CD8-positive, alpha-beta memory T cell (primary cell): ENCODE measurements at regions not wholly inside any gene's neighbourhood (a gene's known extent, or its start where the extent isn't known, plus 50 kb on each side); places are given as distances from the start of the nearest gene placed in this dataset.

Experiments used
- CTCF ChIA-PET: fragments of 350-600 bp; sonication (Branson Sonifier 250); formaldehyde crosslinking; loops from one replicate; lab custom pipeline; 2021; ENCODE audit warnings: antibody characterized with exemption; lab: Charles Lee
- POLR2A ChIA-PET: fragments of 350-600 bp; sonication (Branson Sonifier 250); formaldehyde crosslinking; loops from one replicate; lab custom pipeline; 2021; ENCODE audit warnings: antibody characterized with exemption; lab: Charles Lee
- DNase-seq, 5 donors: peaks; one replicate each; pipeline versions ENCODE4 v3.0.0 to v3.0.0-alpha.2; 2020 to 2022; ENCODE audit warnings: mixed read lengths in 1 of 5
- H3K27ac ChIP-seq: one replicate; pipeline ENCODE4 v1.7.0; 2013; ENCODE audit warnings: low read depth, mild to moderate bottlenecking, low read length, moderate library complexity
- H3K27me3 ChIP-seq: 2 replicates; pipeline ENCODE4 v1.7.0; 2013; ENCODE audit warnings: low read length, mild to moderate bottlenecking; ENCODE audit not compliant: insufficient read depth, poor library complexity, severe bottlenecking
- H3K36me3 ChIP-seq: 2 replicates; pipeline ENCODE4 v1.7.0; 2013; ENCODE audit warnings: mild to moderate bottlenecking, low read length, moderate library complexity; ENCODE audit not compliant: insufficient read depth
- H3K4me1 ChIP-seq: 2 replicates; pipeline ENCODE4 v1.7.0; 2013; ENCODE audit warnings: mild to moderate bottlenecking, low read length, moderate library complexity; ENCODE audit not compliant: insufficient read depth
- H3K4me3 ChIP-seq: 2 replicates; pipeline ENCODE4 v1.7.0; 2013; ENCODE audit warnings: mild to moderate bottlenecking, low read length
- H3K9me3 ChIP-seq: 2 replicates; pipeline ENCODE4 v1.7.0; 2013; ENCODE audit warnings: mild to moderate bottlenecking, low read length
- H3K27ac Mint-ChIP-seq, 8 donors: one replicate each; pipeline ENCODE4 v1.8.0; 2020 to 2021; ENCODE audit warnings: mixed read lengths in 8 of 8, mild to moderate bottlenecking in 6 of 8, inconsistent platforms in 3 of 8, moderate library complexity in 3 of 8
- H3K27me3 Mint-ChIP-seq, 2 donors: one replicate each; pipeline ENCODE4 v1.8.0; 2020 to 2021; ENCODE audit warnings: mixed read lengths in 2 of 2, mild to moderate bottlenecking in 1 of 2, moderate library complexity in 1 of 2
- H3K36me3 Mint-ChIP-seq, 3 donors: one replicate each; pipeline ENCODE4 v1.8.0; 2020 to 2021; ENCODE audit warnings: mixed read lengths in 3 of 3, inconsistent platforms in 1 of 3, mild to moderate bottlenecking in 1 of 3
- H3K4me1 Mint-ChIP-seq, 3 donors: one replicate each; pipeline ENCODE4 v1.8.0; 2020 to 2021; ENCODE audit warnings: mixed read lengths in 3 of 3, inconsistent platforms in 1 of 3, mild to moderate bottlenecking in 1 of 3
- H3K4me3 Mint-ChIP-seq, 7 donors: one replicate each; pipeline ENCODE4 v1.8.0; 2020 to 2021; ENCODE audit warnings: mixed read lengths in 7 of 7, mild to moderate bottlenecking in 6 of 7, moderate library complexity in 4 of 7, inconsistent platforms in 2 of 7
- H3K9me3 Mint-ChIP-seq, 5 donors: one replicate each; pipeline ENCODE4 v1.8.0; 2020 to 2022; ENCODE audit warnings: mixed read lengths in 5 of 5, mild to moderate bottlenecking in 3 of 5, moderate library complexity in 2 of 5, inconsistent platforms in 1 of 5

GRCh38 chr2:155965415-155966063 lies 367.0 kb downstream of the NR4A2 start:
- H3K4me3 ChIP-seq, result no peak overlapping the region
- no peak overlapping the region for H3K27ac Mint-ChIP-seq
- no peaks in the 10 kb centered on the region for H3K4me1 Mint-ChIP-seq
- H3K27ac ChIP-seq, result no peak overlapping the region
- H3K9me3 Mint-ChIP-seq, result peaks cover 0 to 2% (median 0%) of the 10 kb centered on the region in 5 donors
- H3K27me3 Mint-ChIP-seq, result no peaks in the 10 kb centered on the region
- no peaks in the 10 kb centered on the region for H3K9me3 ChIP-seq
- no peaks in the 10 kb centered on the region for H3K36me3 ChIP-seq
- POLR2A ChIA-PET, result no interaction called here
- no peaks in the 10 kb centered on the region for H3K27me3 ChIP-seq
- no peak for DNase-seq
- no peak overlapping the region for H3K4me3 Mint-ChIP-seq
- H3K36me3 Mint-ChIP-seq, result no peaks in the 10 kb centered on the region
- H3K4me1 ChIP-seq, result no peaks in the 10 kb centered on the region
- CTCF ChIA-PET, result no interaction called here

- Mint-ChIP-seq H3K27me3 (no peaks in the 10 kb centered on the region), H3K9me3 (peaks cover 0 to 2% (median 0%) of the 10 kb centered on the region in 5 donors), H3K27ac (no peak overlapping the region), H3K4me1 (no peaks in the 10 kb centered on the region), H3K4me3 (no peak overlapping the region), H3K36me3 (no peaks in the 10 kb centered on the region)
- DNase-seq, result no peak
- Histone ChIP-seq H3K9me3 (no peaks in the 10 kb centered on the region), H3K4me1 (no peaks in the 10 kb centered on the region), H3K36me3 (no peaks in the 10 kb centered on the region), H3K27me3 (no peaks in the 10 kb centered on the region), H3K27ac (no peak overlapping the region), H3K4me3 (no peak overlapping the region)
- ChIA-PET POLR2A (no interaction called here), CTCF (no interaction called here)
Measured at GRCh38 chr2:155961641-155962040, 370.9 kb downstream of the NR4A2 start.

DNA sequence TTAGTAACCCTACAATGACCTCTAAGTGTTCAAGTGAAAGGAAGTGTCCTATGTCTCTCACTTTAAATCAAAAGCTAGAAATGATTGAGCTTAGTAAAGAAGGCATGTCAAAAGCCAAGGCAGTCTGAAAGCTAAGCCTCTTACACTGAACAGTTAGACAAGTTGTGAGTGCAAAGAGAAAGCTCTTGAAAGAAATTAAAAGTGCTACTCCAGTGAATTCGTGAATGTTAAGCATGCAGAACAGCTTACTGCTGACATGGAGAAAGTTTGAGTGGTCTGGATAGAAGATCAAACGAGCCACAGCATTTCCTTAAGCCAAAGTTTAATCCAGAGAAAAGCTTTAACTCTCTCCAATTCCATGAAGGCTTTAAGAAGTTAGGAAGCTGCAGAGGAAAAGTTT lies 373.7 kb downstream of the NR4A2 start:
- POLR2A ChIA-PET, result no interaction called here
- no peaks in the 10 kb centered on the region for H3K27me3 ChIP-seq

GRCh38 chr2:155947069-155947468 lies 385.5 kb downstream of the NR4A2 start:
- Histone ChIP-seq H3K27me3 (no peaks in the 10 kb centered on the region), H3K4me1 (no peaks in the 10 kb centered on the region), H3K27ac (no peak overlapping the region), H3K36me3 (no peaks in the 10 kb centered on the region), H3K4me3 (no peak overlapping the region), H3K9me3 (no peaks in the 10 kb centered on the region)
- no peaks in the 10 kb centered on the region for H3K4me1 Mint-ChIP-seq
- no peaks in the 10 kb centered on the region for H3K36me3 Mint-ChIP-seq
- no peak overlapping the region for H3K27ac Mint-ChIP-seq
- ChIA-PET POLR2A (no interaction called here), CTCF (no interaction called here)
- H3K27me3 Mint-ChIP-seq, result no peaks in the 10 kb centered on the region
- H3K4me3 Mint-ChIP-seq, result no peak overlapping the region
- peaks cover 0 to 2% (median 0%) of the 10 kb centered on the region in 5 donors for H3K9me3 Mint-ChIP-seq
- DNase-seq, result no peak

More for the DNA sequence above, 373.7 kb downstream of the NR4A2 start:
- Histone ChIP-seq H3K9me3 (no peaks in the 10 kb centered on the region), H3K4me1 (no peaks in the 10 kb centered on the region), H3K27ac (no peak overlapping the region), H3K36me3 (no peaks in the 10 kb centered on the region), H3K4me3 (no peak overlapping the region)
- DNase-seq, result no peak
- H3K4me3 Mint-ChIP-seq, result no peak overlapping the region
- H3K36me3 Mint-ChIP-seq, result no peaks in the 10 kb centered on the region
- H3K4me1 Mint-ChIP-seq, result no peaks in the 10 kb centered on the region
- no peaks in the 10 kb centered on the region for H3K9me3 Mint-ChIP-seq
- CTCF ChIA-PET, result interaction anchor here (0.9 kb wide), 1 partner anchor 9 kb away, joined by 3 read pairs; no protein-coding TSS in a partner anchor
- H3K27me3 Mint-ChIP-seq, result no peaks in the 10 kb centered on the region
- H3K27ac Mint-ChIP-seq, result no peak overlapping the region

DNA sequence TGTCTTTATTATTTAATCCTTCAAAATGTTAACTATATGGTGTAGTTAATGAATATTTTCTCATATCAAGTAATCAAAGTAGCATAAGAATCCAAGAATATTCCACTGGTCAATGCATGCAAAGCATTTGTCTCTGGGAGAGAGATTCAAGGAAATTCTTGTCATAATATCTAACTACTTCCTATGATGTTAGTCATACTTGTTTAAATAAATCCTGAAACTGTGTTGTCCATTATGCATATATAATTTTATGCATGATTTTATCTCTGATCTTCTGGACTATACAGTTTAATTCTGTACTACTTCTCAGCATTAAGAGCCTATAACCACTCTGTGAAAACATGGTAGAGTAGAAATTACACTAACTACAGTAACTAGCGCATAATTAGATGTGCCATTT lies 388.3 kb downstream of the NR4A2 start:
- Mint-ChIP-seq H3K4me3 (no peak overlapping the region), H3K9me3 (peaks cover 0 to 15% (median 6%) of the 10 kb centered on the region in 5 donors)

GRCh38 chr2:155930312-155930711 lies 402.2 kb downstream of the NR4A2 start:
- Mint-ChIP-seq H3K27ac (no peak overlapping the region), H3K9me3 (peaks cover 0 to 11% (median 10%) of the 10 kb centered on the region in 5 donors), H3K4me3 (no peak overlapping the region), H3K4me1 (no peaks in the 10 kb centered on the region), H3K27me3 (peaks cover 0 to 1% of the 10 kb centered on the region in 2 donors), H3K36me3 (no peaks in the 10 kb centered on the region)
- Histone ChIP-seq H3K27ac (no peak overlapping the region), H3K4me3 (no peak overlapping the region), H3K27me3 (no peaks in the 10 kb centered on the region), H3K9me3 (no peaks in the 10 kb centered on the region), H3K36me3 (no peaks in the 10 kb centered on the region), H3K4me1 (no peaks in the 10 kb centered on the region)
- POLR2A ChIA-PET, result interaction anchor here (0.6 kb wide), 1 partner anchor 698 kb away, joined by 3 read pairs; no protein-coding TSS in a partner anchor
- CTCF ChIA-PET, result no interaction called here
- no peak for DNase-seq

More for the DNA sequence above, 388.3 kb downstream of the NR4A2 start:
- no peaks in the 10 kb centered on the region for H3K36me3 ChIP-seq
- H3K27me3 Mint-ChIP-seq, result peaks cover 0 to 4% of the 10 kb centered on the region in 2 donors
- no peaks in the 10 kb centered on the region for H3K27me3 ChIP-seq
- ChIA-PET CTCF (no interaction called here), POLR2A (no interaction called here)
- H3K9me3 ChIP-seq, result peaks cover 3% of the 10 kb centered on the region
- DNase-seq, result no peak
- H3K36me3 Mint-ChIP-seq, result peaks cover 0 to 1% (median 0%) of the 10 kb centered on the region in 3 donors
- H3K4me1 ChIP-seq, result no peaks in the 10 kb centered on the region
- H3K4me3 ChIP-seq, result no peak overlapping the region
- no peaks in the 10 kb centered on the region for H3K4me1 Mint-ChIP-seq
- H3K27ac Mint-ChIP-seq, result no peak overlapping the region
- H3K27ac ChIP-seq, result no peak overlapping the region

- ChIA-PET CTCF (no interaction called here), POLR2A (no interaction called here)
- H3K27me3 Mint-ChIP-seq, result no peaks in the 10 kb centered on the region
- DNase-seq, result no peak
- H3K4me1 ChIP-seq, result no peaks in the 10 kb centered on the region
- H3K27ac Mint-ChIP-seq, result no peak overlapping the region
- H3K4me1 Mint-ChIP-seq, result no peaks in the 10 kb centered on the region
- no peak overlapping the region for H3K4me3 Mint-ChIP-seq
- no peaks in the 10 kb centered on the region for H3K36me3 ChIP-seq
- no peaks in the 10 kb centered on the region for H3K9me3 Mint-ChIP-seq
- H3K27ac ChIP-seq, result no peak overlapping the region
- no peaks in the 10 kb centered on the region for H3K9me3 ChIP-seq
- H3K36me3 Mint-ChIP-seq, result no peaks in the 10 kb centered on the region
- no peak overlapping the region for H3K4me3 ChIP-seq
- H3K27me3 ChIP-seq, result no peaks in the 10 kb centered on the region
Measured at GRCh38 chr2:155917380-155917779, 415.1 kb downstream of the NR4A2 start.

DNA sequence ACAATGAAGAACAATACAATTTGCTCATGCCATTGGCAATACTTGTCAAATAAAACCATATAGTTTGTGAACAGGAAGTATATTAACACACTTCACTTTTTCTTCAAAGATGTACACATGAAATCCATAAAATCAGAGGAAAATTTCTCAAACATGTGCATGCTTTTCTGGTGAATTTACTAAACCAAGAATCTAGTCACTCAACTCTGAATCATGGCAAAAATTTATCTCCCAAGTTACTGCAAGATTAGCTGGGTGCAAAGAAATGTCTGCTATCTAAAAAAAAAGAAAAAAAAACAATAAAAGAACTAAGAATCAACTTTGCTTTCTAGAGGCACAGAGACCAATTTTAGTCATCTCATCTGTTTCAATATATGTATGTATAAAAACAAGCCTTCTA lies 419.2 kb downstream of the NR4A2 start:
- no peaks in the 10 kb centered on the region for H3K36me3 Mint-ChIP-seq
- CTCF ChIA-PET, result no interaction called here

More for the DNA sequence above, 419.2 kb downstream of the NR4A2 start:
- H3K27ac Mint-ChIP-seq, result no peak overlapping the region
- no peak for DNase-seq
- H3K27ac ChIP-seq, result no peak overlapping the region
- H3K36me3 ChIP-seq, result no peaks in the 10 kb centered on the region
- no peaks in the 10 kb centered on the region for H3K27me3 Mint-ChIP-seq
- H3K4me3 ChIP-seq, result no peak overlapping the region
- no peak overlapping the region for H3K4me3 Mint-ChIP-seq
- no peaks in the 10 kb centered on the region for H3K9me3 ChIP-seq
- no peaks in the 10 kb centered on the region for H3K27me3 ChIP-seq
- no peaks in the 10 kb centered on the region for H3K4me1 ChIP-seq
- no peaks in the 10 kb centered on the region for H3K4me1 Mint-ChIP-seq
- POLR2A ChIA-PET, result no interaction called here
- no peaks in the 10 kb centered on the region for H3K9me3 Mint-ChIP-seq
